ENCODE measurements at regions not wholly inside any gene's neighbourhood (a gene's known extent, or its start where the extent isn't known, plus 50 kb on each side); places are given as distances from the start of the nearest gene placed in this dataset.

- no peak for DNase-seq (ENCODE audit: low read depth)
- H3K4me3 ChIP-seq (ENCODE audit: low read length), result no peak overlapping the region
- no peak for TF ChIP-seq CTCF (conservative IDR thresholded peaks at IDR 0.05; ENCODE audit: low read depth, low read length)
Measured at GRCh38 chr18:68056936-68057335, 540.4 kb upstream of the DSEL start.

GRCh38 chr18:68054669-68055068 is 538.1 kb upstream of the DSEL start:
- no peak for TF ChIP-seq CTCF (conservative IDR thresholded peaks at IDR 0.05; ENCODE audit: low read depth, low read length)
- no peak for DNase-seq (ENCODE audit: low read depth)
- H3K4me3 ChIP-seq (ENCODE audit: low read length), result no peak overlapping the region

GRCh38 chr18:68053290-68053689 is 536.8 kb upstream of the DSEL start:
- DNase-seq (ENCODE audit: low read depth), result no peak
- no peak for TF ChIP-seq CTCF (conservative IDR thresholded peaks at IDR 0.05; ENCODE audit: low read depth, low read length)
- no peak overlapping the region for H3K4me3 ChIP-seq (ENCODE audit: low read length)

GRCh38 chr18:68041327-68041726 is 524.8 kb upstream of the DSEL start:
- TF ChIP-seq CTCF (conservative IDR thresholded peaks at IDR 0.05; ENCODE audit: low read depth, low read length), result no peak
- no peak for DNase-seq (ENCODE audit: low read depth)
- H3K4me3 ChIP-seq (ENCODE audit: low read length), result no peak overlapping the region

- DNase-seq (ENCODE audit: low read depth), result no peak
- TF ChIP-seq CTCF (conservative IDR thresholded peaks at IDR 0.05; ENCODE audit: low read depth, low read length), result no peak
- no peak overlapping the region for H3K4me3 ChIP-seq (ENCODE audit: low read length)
Measured at GRCh38 chr18:68040198-68040597, 523.7 kb upstream of the DSEL start.

- no peak for DNase-seq (ENCODE audit: low read depth)
- no peak for TF ChIP-seq CTCF (conservative IDR thresholded peaks at IDR 0.05; ENCODE audit: low read depth, low read length)
- H3K4me3 ChIP-seq (ENCODE audit: low read length), result no peak overlapping the region
Measured at GRCh38 chr18:68035774-68036522, 519.4 kb upstream of the DSEL start.

GRCh38 chr18:68034296-68034695 is 517.8 kb upstream of the DSEL start:
- TF ChIP-seq CTCF (conservative IDR thresholded peaks at IDR 0.05; ENCODE audit: low read depth, low read length), result no peak
- H3K4me3 ChIP-seq (ENCODE audit: low read length), result no peak overlapping the region
- DNase-seq (ENCODE audit: low read depth), result no peak

Data from retinal pigment epithelial cell (primary cell).